GM03348 (cell line): ENCODE measurements at regions not wholly inside any gene's neighbourhood (a gene's known extent, or its start where the extent isn't known, plus 50 kb on each side); places are given as distances from the start of the nearest gene placed in this dataset.
"Not testable (repeated sequence)": the region's sequence is repeated elsewhere in the genome, so short reads cannot be mapped to it uniquely, and the experiment has no call there.

Experiments
- DNase-seq: peaks from one replicate; pipeline ENCODE4 v3.0.0; 2012; ENCODE audit warnings: low spot score

DNA sequence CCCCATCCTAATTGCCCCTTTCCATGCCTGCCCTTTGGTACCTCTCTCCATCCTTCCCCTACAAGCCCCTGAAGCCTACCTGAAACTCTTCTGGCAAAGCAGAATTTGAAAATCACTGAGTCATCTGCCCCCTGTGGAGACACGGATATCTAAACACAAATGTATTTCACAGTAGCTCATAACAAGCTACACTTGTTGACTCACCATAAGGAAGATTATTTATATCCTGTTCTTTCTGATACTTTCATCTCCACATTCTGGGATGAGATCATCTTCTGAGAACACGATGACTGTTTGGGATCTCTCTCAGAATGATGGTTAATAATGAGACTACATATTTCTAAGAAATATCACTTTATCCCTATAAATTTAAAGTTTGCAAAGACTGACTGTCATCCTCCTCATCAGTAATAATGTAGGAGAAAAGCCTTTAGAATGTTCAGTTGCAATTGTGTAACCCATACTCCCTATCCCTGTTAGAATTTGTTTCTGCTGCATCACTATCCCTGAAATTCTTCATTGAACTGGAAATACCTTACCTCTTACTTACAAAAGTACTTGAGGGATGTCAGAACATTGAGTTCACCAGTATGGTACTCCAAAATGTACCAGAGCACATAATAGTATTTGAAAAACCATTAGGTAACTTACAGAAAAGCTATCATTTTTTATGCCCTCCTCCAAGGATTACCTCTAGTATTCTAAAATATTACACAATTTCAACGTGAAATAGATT is 116.1 kb upstream of the IL12A start:
- peak; percentile 63 for DNase-seq

DNA sequence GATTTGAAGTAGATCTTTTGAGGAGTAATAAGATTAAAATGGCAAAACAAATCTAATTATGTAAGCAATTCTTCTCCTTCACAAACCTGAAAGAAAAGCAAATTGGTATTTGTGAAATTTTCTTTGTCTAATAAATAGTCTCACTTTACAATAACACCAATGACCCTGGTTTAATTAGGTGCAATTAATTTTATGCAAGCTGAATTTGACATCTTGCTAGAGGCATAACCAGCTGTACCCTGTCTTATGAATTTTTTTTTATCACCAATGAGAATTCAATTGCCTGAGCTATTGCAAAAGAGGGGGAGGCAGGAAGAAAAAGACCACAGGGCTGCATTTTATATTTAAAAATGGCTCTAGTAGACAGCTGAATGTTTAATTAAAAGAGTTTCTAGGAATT is 113.5 kb upstream of the IL12A start:
- no peak for DNase-seq

GRCh38 chr3:159877924-159878323 is 110.7 kb upstream of the IL12A start:
- DNase-seq, result no peak

GRCh38 chr3:159879146-159879545 is 109.5 kb upstream of the IL12A start:
- no peak for DNase-seq

- DNase-seq, result no peak
Observed at GRCh38 chr3:159879598-159879997, 109.0 kb upstream of the IL12A start.

- DNase-seq, result no peak
Observed at GRCh38 chr3:159881208-159881607, 107.4 kb upstream of the IL12A start.

- no peak for DNase-seq
Observed at GRCh38 chr3:159881828-159882309, 106.8 kb upstream of the IL12A start.

DNA sequence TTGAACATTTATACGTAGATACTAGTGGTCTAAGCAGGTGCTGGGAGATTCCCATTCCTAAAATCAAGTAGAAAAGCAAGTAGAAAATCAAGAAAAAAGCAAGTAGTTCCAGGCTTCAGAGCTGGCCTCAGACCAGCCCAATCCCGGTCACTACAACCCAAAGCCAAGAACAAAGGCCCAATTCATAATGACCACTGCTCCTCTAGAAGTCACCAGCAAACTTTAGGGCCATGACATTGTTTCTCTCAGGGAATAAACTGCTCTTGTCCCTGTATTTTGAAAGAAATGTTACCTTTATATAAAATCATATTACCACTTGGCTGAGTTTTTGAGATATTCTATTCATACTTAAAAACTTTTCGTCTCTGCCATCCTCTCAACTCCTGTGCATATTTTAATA is 106.3 kb upstream of the IL12A start:
- no peak for DNase-seq

- no peak for DNase-seq
Observed at GRCh38 chr3:159882790-159883779, 105.5 kb upstream of the IL12A start.

DNA sequence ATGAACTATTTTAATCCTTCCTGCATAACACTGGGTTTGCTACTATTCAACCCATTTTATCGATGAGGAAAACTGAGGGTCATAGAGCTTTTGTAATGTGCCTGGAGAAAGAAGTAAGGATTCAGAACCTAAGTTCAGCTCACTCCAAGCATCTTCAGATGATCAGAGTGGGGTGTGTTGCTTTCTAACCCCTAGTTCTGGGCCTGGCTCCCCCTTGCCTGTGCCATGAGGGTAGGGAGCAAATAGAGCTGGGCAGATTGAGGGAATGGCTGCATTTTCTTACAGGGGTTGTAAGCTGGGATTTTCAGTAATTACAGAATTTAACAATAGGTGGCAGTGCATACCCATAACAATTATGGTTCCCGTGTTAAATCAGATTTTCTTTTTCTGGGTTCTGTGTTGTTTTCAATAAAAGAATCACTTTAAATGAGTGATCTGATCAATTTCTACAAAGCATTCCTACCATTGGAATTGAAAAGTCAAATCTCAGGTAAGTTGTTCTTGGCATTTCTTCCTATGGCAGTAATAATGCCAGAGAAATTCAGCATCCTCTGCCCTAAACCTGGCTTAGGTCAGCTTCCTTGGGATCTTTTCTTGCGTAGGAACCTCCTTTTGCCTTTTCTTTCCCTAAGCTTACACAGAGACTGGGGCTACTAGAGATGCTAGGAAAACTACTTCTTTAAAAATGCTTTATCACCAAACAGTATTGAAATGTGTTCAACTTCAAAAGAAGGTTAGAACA is 103.8 kb upstream of the IL12A start:
- DNase-seq, result peak; percentile 57

DNA sequence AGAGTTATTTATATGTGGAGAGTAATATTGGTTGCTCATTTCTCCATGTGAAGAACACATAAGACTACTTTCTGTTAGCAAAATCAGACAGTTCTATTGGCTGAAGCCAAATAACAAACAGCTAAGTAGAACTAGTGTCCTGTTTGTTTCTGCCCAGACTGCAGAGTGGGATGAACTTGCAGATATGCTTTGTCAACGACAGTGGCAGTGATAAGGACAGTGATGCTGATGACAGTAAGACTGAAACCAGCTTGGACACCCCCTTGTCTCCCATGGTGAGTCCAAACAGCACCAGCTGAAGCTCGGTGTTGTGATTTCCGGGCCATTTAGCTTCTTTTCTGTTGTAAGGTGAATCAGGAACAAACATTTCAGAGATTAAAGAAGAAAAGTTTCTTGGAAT is 102.6 kb upstream of the IL12A start:
- no peak for DNase-seq

DNA sequence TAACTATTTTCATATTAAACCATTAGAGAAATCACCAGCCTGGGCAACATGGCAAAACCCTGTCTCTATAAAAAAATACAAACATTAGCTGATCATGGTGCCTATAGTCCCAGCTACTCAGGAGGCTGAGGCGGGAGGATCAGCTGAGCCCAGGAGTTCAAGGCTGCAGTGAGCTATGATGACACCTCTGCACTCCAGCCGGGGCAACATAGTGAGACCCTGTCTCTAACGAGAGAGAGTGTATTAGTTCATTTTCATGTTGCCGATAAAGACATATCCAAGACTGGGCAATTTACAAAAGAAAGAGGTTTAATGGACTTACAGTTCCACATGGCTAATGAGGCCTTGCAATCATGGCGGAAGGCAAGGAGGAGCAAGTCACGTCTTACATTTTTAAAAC is 102.1 kb upstream of the IL12A start:
- DNase-seq, result not testable (repeated sequence)

- DNase-seq, result no peak
Observed at GRCh38 chr3:159887168-159887567, 101.5 kb upstream of the IL12A start.

- no peak for DNase-seq
Observed at GRCh38 chr3:159887911-159888310, 100.7 kb upstream of the IL12A start.

DNA sequence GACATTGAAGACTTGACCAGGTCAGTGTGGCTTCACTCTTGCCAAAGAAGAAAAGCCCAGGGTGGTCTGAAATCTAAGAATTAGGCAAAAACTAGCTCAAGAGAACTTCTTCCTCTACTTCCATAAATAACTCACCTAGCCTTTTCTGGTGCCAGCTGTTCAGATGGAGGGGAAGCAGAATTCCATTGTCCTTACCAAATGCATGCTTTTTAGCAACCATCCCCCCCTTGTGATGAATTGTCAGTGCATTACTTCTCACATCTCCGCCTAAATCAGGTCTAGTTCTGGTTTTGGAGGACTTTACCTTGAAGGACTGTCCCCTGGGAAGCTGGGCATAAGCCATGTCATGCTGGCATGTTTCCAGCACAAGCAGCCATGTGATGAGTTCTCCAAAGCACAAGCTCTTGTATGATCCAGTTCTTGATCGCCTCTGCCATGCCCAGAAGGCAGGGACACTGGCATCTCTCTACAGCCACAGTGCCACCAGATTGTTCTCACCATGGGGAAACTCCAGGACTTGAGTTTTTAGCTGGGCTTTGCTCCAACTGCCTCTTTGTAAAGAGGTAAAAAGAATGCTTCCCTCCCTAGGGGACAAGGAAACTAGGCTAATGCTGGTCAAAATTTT is 96.4 kb upstream of the IL12A start:
- DNase-seq, result no peak

DNA sequence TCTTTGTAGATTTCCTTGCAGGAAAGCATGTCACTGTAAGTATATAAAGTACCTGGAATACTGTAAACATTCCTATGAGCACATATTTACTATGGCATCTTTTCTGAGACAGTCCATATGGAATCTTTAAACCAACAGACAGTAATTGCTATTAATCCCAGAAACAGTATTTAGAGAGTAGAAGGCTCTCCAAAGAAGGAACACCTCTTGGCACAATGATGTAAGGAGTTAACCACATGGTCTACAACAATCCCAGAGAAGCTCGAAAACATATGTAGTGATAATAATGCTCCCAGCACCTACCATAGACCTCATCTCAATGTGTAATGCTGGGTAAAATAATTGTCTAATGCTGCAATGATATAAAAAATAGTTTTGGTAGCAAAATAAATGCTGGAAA is 95.8 kb upstream of the IL12A start:
- no peak for DNase-seq

DNA sequence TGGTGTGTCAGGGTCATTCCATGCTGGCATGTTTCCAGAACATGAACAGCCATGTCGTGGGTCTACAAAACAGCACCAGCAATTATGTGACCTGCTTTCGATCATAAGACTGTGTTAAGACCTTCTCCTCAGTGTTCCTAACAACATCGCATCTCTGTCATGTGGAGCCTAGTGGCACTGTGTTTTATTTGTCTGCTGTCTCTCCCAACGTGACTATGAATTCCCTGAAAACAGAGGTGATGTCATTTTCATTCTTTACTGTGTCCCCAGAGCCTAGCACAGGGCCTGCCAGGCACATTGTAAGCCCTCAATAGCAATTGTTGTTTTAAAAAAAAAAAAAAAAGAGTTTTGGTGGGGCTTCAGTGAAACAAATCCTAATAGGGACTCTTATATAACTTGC is 94.2 kb upstream of the IL12A start:
- DNase-seq, result no peak

GRCh38 chr3:159895430-159895829 is 93.2 kb upstream of the IL12A start:
- no peak for DNase-seq

DNA sequence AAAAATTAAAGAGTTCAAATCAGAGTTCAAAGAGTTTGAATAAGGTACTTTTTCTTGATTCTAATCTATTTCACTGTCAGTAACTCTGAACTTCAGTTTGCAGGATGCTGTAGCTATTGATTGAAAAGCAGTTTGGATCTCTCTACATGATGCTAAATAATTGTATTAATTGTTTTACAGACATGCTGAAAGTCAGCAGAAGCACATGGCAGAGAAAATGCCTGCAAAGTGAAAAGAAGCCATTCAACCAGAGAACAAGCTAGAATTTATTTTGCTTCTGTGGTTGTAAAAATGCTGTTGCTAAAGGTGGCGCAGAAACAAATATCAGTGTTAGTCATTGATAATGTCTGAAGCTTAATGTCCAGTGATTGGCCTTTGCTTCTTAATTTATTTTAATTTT is 92.1 kb upstream of the IL12A start:
- no peak for DNase-seq

GRCh38 chr3:159897331-159898075 is 91.1 kb upstream of the IL12A start:
- DNase-seq, result peak; percentile 63

DNA sequence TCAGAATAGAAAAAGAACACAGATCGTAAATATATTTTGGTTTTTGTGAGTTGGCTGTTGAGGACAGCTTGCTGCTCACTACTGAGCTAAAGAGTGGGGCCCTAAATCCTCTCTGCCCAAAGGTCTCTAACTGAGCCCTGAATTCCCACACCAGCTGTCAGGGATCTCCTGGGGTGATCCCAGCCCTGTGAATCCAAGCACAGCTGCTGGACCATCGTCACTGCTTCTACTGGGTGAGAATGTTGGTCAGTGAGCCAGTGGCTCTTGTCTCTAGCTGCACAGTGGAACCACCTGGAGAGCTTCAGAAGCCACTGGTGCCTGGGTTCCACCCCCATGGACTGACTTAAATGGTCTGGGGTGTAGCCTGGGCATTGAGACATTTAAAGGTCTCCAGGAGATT is 90.5 kb upstream of the IL12A start:
- no peak for DNase-seq
